H9 (cell line): ENCODE measurements at regions not wholly inside any gene's neighbourhood (a gene's known extent, or its start where the extent isn't known, plus 50 kb on each side); places are given as distances from the start of the nearest gene placed in this dataset.

Experiments used
- DNase-seq: peaks from one replicate; pipeline ENCODE4 v3.0.0-alpha.2; 2017
- H2AFZ ChIP-seq: one replicate; pipeline ENCODE4 v1.6.1; 2013; ENCODE audit warnings: mild to moderate bottlenecking, low read length, control low read depth, moderate library complexity
- H2AK5ac ChIP-seq: 2 replicates; pipeline ENCODE4 v1.6.1; 2013; ENCODE audit warnings: low read length, control low read depth, mixed read lengths; ENCODE audit not compliant: insufficient read length
- H2BK120ac ChIP-seq: one replicate; pipeline ENCODE4 v1.6.1; 2013; ENCODE audit warnings: low read depth, mild to moderate bottlenecking, low read length, control low read depth, inconsistent platforms; ENCODE audit not compliant: poor library complexity, severe bottlenecking
- H2BK12ac ChIP-seq: 2 replicates; pipeline ENCODE4 v1.6.1; 2013; ENCODE audit warnings: low read length, control low read depth, mixed read lengths, low read depth; ENCODE audit not compliant: insufficient read length
- H2BK15ac ChIP-seq: 2 replicates; pipeline ENCODE4 v1.6.1; 2013; ENCODE audit warnings: low read depth, low read length, control low read depth
- H2BK20ac ChIP-seq: one replicate; pipeline ENCODE4 v1.6.1; 2013; ENCODE audit warnings: low read depth, mild to moderate bottlenecking, low read length, control low read depth, inconsistent platforms; ENCODE audit not compliant: poor library complexity, severe bottlenecking
- H2BK5ac ChIP-seq: 2 replicates; pipeline ENCODE4 v1.6.1; 2013; ENCODE audit warnings: low read length, control low read depth, mixed read lengths; ENCODE audit not compliant: insufficient read length
- H3K14ac ChIP-seq: 2 replicates; pipeline ENCODE4 v1.6.1; 2013; ENCODE audit warnings: low read length, control low read depth; ENCODE audit not compliant: insufficient read depth
- H3K18ac ChIP-seq: 2 replicates; pipeline ENCODE4 v1.6.1; 2013; ENCODE audit warnings: low read depth, mild to moderate bottlenecking, mixed read lengths, low read length, control low read depth; ENCODE audit not compliant: insufficient read length
- H3K23ac ChIP-seq: 2 replicates; pipeline ENCODE4 v1.6.1; 2013; ENCODE audit warnings: low read length, control low read depth, mixed read lengths, low read depth; ENCODE audit not compliant: insufficient read length
- H3K23me2 ChIP-seq: 2 replicates; pipeline ENCODE4 v1.6.1; 2013; ENCODE audit warnings: low read depth, mild to moderate bottlenecking, mixed read lengths, low read length, control low read depth; ENCODE audit not compliant: insufficient read length, poor library complexity, severe bottlenecking
- H3K27ac ChIP-seq: 2 replicates; pipeline ENCODE4 v1.5.1; 2013; ENCODE audit warnings: low read length, control low read depth, mixed read lengths, low read depth; ENCODE audit not compliant: insufficient read length
- H3K27me3 ChIP-seq: 2 replicates; pipeline ENCODE4 v1.6.1; 2013; ENCODE audit warnings: low read length, control low read depth, inconsistent platforms; ENCODE audit not compliant: insufficient read depth
- H3K4ac ChIP-seq: 2 replicates; pipeline ENCODE4 v1.6.1; 2013; ENCODE audit warnings: low read depth, mild to moderate bottlenecking, control low read depth, inconsistent platforms, low read length, moderate library complexity
- H3K4me1 ChIP-seq: 2 replicates; pipeline ENCODE4 v1.6.1; 2013; ENCODE audit warnings: low read length, control low read depth, inconsistent platforms; ENCODE audit not compliant: insufficient read depth
- H3K4me2 ChIP-seq: 2 replicates; pipeline ENCODE4 v1.6.1; 2013; ENCODE audit warnings: low read length, control low read depth, mixed read lengths; ENCODE audit not compliant: insufficient read length, insufficient read depth
- H3K56ac ChIP-seq: 2 replicates; pipeline ENCODE4 v1.6.1; 2013; ENCODE audit warnings: low read depth, mild to moderate bottlenecking, mixed read lengths, low read length, control low read depth; ENCODE audit not compliant: insufficient read length
- H3K79me1 ChIP-seq: 2 replicates; pipeline ENCODE4 v1.6.1; 2013; ENCODE audit warnings: low read depth, mild to moderate bottlenecking, moderate library complexity, low read length, control low read depth, inconsistent platforms; ENCODE audit not compliant: insufficient read depth, poor library complexity, severe bottlenecking
- H3K79me2 ChIP-seq: 2 replicates; pipeline ENCODE4 v1.6.1; 2013; ENCODE audit warnings: low read length, control low read depth, inconsistent platforms; ENCODE audit not compliant: insufficient read depth
- H3K9ac ChIP-seq: 2 replicates; pipeline ENCODE4 v1.6.1; 2013; ENCODE audit warnings: low read length, control low read depth, mixed read lengths; ENCODE audit not compliant: insufficient read length; ENCODE audit errors: extremely low read depth
- H3K9me3 ChIP-seq: one replicate; pipeline ENCODE4 v1.6.1; 2013; ENCODE audit warnings: low read depth, low read length, inconsistent platforms; ENCODE audit not compliant: control insufficient read depth
- H3T11ph ChIP-seq: one replicate; pipeline ENCODE4 v1.6.1; 2013; ENCODE audit warnings: mild to moderate bottlenecking, low read length, control low read depth, inconsistent platforms
- H4K20me1 ChIP-seq: one replicate; pipeline ENCODE4 v1.6.1; 2013; ENCODE audit not compliant: control insufficient read depth, insufficient read length, insufficient read depth
- H4K5ac ChIP-seq: 2 replicates; pipeline ENCODE4 v1.6.1; 2013; ENCODE audit warnings: low read depth, mild to moderate bottlenecking, mixed read lengths, low read length, control low read depth; ENCODE audit not compliant: insufficient read length
- H4K8ac ChIP-seq: replicated peaks from 2 replicates; pipeline ENCODE4 v1.6.1; 2013; ENCODE audit warnings: low read length, control low read depth, mixed read lengths, low read depth; ENCODE audit not compliant: insufficient read length
- H4K91ac ChIP-seq: 2 replicates; pipeline ENCODE4 v1.6.1; 2013; ENCODE audit warnings: low read depth, mild to moderate bottlenecking, moderate library complexity, mixed read lengths, low read length, control low read depth; ENCODE audit not compliant: insufficient read length
- H3K27ac Mint-ChIP-seq, 3 experiments: 2 replicates in 2 of 3; 3 replicates in 1 of 3; pipeline ENCODE4 v1.8.0; 2020 to 2021; ENCODE audit warnings: mixed read lengths in 3 of 3, mild to moderate bottlenecking in 1 of 3, moderate library complexity in 1 of 3
- H3K27me3 Mint-ChIP-seq: 2 replicates; pipeline ENCODE4 v1.8.0; 2021; ENCODE audit warnings: low read depth, mild to moderate bottlenecking, moderate library complexity, mixed read lengths
- H3K36me3 Mint-ChIP-seq, 3 experiments: 2 replicates in 2 of 3; 3 replicates in 1 of 3; pipeline ENCODE4 v1.8.0; 2020 to 2021; ENCODE audit warnings: low read depth in 3 of 3, mixed read lengths in 3 of 3; ENCODE audit not compliant: insufficient read depth in 1 of 3
- H3K4me1 Mint-ChIP-seq, 2 experiments: 2 replicates each; pipeline ENCODE4 v1.8.0; 2020; ENCODE audit warnings: mixed read lengths in 2 of 2
- H3K4me3 Mint-ChIP-seq, 2 experiments: 2 replicates in 1 of 2; 3 replicates in 1 of 2; pipeline ENCODE4 v1.8.0; 2020 to 2021; ENCODE audit warnings: mild to moderate bottlenecking in 2 of 2, mixed read lengths in 2 of 2, moderate library complexity in 1 of 2
- H3K9me3 Mint-ChIP-seq, 2 experiments: 2 replicates in 1 of 2; 3 replicates in 1 of 2; pipeline ENCODE4 v1.8.0; 2020; ENCODE audit warnings: mild to moderate bottlenecking in 2 of 2, mixed read lengths in 2 of 2, moderate library complexity in 1 of 2
- CTCF ChIP-seq: fragments of 200-600 bp; sonication (generic); conservative IDR thresholded peaks from 3 replicates; pipeline ENCODE4 v1.8.0; 2021; ENCODE audit warnings: antibody characterized with exemption, mild to moderate bottlenecking
- WGBS: extraction: QIAGEN DNeasy Blood & Tissue Kit; methylation state at CpG from one replicate; pipeline ENCODE4 v1.1.7; 2013; ENCODE audit warnings: missing lambda C conversion rate, low lambda C conversion rate, mixed read lengths; ENCODE audit not compliant: insufficient read length; ENCODE audit errors: extremely low coverage; 5-methylcytosine and 5-hydroxymethylcytosine counted together

GRCh38 chr2:46835520-46835919 lies 80.1 kb downstream of the MCFD2 start:
- Histone ChIP-seq H4K20me1 (no peaks in the 10 kb centered on the region), H2BK5ac (no peak overlapping the region), H3K27ac (no peak overlapping the region), H2BK15ac (no peak overlapping the region), H3K4me2 (no peak overlapping the region), H3K4ac (no peak overlapping the region), H3K23ac (no peak overlapping the region), H2BK12ac (no peak overlapping the region), H3K9ac (no peak overlapping the region), H4K91ac (no peak overlapping the region), H3K23me2 (no peaks in the 10 kb centered on the region), H3K79me2 (no peaks in the 10 kb centered on the region), H3K14ac (no peak overlapping the region), H3T11ph (no peak overlapping the region), H3K56ac (no peak overlapping the region), H3K18ac (no peak overlapping the region), H4K5ac (no peak overlapping the region), H3K79me1 (no peaks in the 10 kb centered on the region), H2BK120ac (no peak overlapping the region), H2AFZ (no peak overlapping the region), H2AK5ac (no peak overlapping the region), H3K27me3 (no peaks in the 10 kb centered on the region), H4K8ac (no peak overlapping the region), H2BK20ac (no peak overlapping the region), H3K9me3 (no peaks in the 10 kb centered on the region), H3K4me1 (no peaks in the 10 kb centered on the region)
- no peak for TF ChIP-seq CTCF
- Mint-ChIP-seq H3K27ac (no peak overlapping the region), H3K9me3 (no peaks in the 10 kb centered on the region), H3K4me1 (no peaks in the 10 kb centered on the region), H3K4me3 (no peak overlapping the region), H3K27me3 (no peaks in the 10 kb centered on the region; the same call in 1 of the 2 replicates), H3K36me3 (no peaks in the 10 kb centered on the region)
- no CpG with 5 or more reads among the region's 6 CpGs for WGBS
- DNase-seq, result no peak
